Gastroesophageal sphincter (tissue), 3 donors: ENCODE measurements at regions not wholly inside any gene's neighbourhood (a gene's known extent, or its start where the extent isn't known, plus 50 kb on each side); places are given as distances from the start of the nearest gene placed in this dataset.

ENCODE experiments used
- POLR2A ChIP-seq, 2 donors: fragments of 450-650 bp; IDR thresholded peaks; one replicate each; pipeline ENCODE4 v1.6.1; 2017; ENCODE audit warnings: antibody characterized with exemption in 2 of 2, mild to moderate bottlenecking in 2 of 2, moderate library complexity in 1 of 2
- TF ChIP-seq, protein P1 (sequence below), 4 experiments: fragments of 200-600 bp in 2 of 4; fragments of 450-650 bp in 2 of 4; sonication (generic) in 1 of 4; IDR thresholded peaks; one replicate each; pipeline ENCODE4 v1.5.1; 2017 to 2019; ENCODE audit warnings: antibody characterized with exemption in 4 of 4, mild to moderate bottlenecking in 2 of 4, moderate library complexity in 2 of 4

DNA sequence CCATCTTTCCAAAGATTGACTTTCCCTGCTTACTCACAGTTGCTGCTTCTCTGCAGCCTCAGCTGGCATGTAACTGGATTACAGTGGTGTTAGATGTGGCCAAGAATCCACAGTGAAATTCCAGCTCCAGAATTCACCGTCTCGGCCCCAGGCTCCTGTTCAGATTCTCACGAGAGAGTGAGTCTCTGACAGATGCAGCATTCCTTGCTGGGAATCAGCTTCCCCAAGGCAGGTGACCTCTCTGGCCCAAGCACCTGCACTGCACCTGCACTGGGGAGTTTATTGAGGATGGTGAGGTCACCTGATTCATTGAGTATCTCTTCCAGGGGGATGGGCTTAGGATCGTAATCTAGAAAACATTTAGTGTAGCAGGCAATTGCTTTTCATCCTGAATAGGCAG lies 600.5 kb upstream of the RBFOX1 start:
- TF ChIP-seq, protein P1, sequence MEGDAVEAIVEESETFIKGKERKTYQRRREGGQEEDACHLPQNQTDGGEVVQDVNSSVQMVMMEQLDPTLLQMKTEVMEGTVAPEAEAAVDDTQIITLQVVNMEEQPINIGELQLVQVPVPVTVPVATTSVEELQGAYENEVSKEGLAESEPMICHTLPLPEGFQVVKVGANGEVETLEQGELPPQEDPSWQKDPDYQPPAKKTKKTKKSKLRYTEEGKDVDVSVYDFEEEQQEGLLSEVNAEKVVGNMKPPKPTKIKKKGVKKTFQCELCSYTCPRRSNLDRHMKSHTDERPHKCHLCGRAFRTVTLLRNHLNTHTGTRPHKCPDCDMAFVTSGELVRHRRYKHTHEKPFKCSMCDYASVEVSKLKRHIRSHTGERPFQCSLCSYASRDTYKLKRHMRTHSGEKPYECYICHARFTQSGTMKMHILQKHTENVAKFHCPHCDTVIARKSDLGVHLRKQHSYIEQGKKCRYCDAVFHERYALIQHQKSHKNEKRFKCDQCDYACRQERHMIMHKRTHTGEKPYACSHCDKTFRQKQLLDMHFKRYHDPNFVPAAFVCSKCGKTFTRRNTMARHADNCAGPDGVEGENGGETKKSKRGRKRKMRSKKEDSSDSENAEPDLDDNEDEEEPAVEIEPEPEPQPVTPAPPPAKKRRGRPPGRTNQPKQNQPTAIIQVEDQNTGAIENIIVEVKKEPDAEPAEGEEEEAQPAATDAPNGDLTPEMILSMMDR (IDR thresholded peaks at IDR 0.05), result no peak
- TF ChIP-seq POLR2A (IDR thresholded peaks at IDR 0.05), result no peak
